ENCODE measurements at regions not wholly inside any gene's neighbourhood (a gene's known extent, or its start where the extent isn't known, plus 50 kb on each side); places are given as distances from the start of the nearest gene placed in this dataset.

DNA sequence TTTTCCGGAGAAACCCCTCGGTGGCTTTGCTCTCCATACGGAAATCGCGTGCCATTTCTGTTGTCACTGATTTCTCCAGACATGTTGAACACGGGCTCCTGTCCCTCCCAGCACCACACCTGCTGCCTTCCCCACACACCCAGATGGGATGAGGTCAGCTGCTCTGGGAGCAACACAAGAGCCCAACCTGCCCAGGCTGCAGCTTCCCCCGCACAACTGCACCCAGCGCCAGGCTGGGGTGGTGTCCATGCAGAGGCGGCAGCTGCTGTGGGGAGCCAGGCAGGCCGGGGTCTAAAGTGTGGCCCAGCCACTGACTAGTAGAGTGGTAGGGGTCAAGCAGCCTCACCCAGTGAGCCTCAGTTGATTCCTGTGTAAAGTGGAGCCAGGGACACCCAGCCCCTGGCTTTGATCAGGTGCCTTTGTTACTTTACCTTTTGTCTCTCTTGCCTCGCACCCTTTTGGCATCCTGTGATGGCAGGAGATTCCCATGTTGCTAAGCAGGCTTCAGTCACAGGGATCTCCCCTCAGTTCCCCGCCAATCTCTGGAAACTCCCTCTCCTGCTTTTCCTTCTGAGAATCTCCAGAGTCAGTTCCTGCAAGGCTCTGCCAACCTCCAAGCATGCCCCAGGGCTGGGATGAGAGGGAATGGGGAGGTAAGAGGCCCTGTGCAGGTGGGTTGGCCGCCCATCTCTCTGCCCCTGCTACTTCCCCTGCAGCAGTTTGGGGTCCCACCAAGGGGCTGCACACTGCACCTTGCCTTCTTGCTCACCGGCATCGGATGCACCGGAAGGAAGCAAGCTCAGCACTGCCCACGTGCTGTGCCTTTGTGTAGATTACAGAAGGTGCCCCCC lies 91.8 kb upstream of the ALDH1A3 start:
- TF ChIP-seq, protein P1, sequence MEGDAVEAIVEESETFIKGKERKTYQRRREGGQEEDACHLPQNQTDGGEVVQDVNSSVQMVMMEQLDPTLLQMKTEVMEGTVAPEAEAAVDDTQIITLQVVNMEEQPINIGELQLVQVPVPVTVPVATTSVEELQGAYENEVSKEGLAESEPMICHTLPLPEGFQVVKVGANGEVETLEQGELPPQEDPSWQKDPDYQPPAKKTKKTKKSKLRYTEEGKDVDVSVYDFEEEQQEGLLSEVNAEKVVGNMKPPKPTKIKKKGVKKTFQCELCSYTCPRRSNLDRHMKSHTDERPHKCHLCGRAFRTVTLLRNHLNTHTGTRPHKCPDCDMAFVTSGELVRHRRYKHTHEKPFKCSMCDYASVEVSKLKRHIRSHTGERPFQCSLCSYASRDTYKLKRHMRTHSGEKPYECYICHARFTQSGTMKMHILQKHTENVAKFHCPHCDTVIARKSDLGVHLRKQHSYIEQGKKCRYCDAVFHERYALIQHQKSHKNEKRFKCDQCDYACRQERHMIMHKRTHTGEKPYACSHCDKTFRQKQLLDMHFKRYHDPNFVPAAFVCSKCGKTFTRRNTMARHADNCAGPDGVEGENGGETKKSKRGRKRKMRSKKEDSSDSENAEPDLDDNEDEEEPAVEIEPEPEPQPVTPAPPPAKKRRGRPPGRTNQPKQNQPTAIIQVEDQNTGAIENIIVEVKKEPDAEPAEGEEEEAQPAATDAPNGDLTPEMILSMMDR (conservative IDR thresholded peaks at IDR 0.05; ENCODE audit: control insufficient read depth, insufficient read depth, low read depth, low read length) = no peak
- no peak for DNase-seq (ENCODE audit: low read depth)
- H3K4me3 ChIP-seq (ENCODE audit: control insufficient read depth, low read depth, low read length) = no peak overlapping the region

DNA sequence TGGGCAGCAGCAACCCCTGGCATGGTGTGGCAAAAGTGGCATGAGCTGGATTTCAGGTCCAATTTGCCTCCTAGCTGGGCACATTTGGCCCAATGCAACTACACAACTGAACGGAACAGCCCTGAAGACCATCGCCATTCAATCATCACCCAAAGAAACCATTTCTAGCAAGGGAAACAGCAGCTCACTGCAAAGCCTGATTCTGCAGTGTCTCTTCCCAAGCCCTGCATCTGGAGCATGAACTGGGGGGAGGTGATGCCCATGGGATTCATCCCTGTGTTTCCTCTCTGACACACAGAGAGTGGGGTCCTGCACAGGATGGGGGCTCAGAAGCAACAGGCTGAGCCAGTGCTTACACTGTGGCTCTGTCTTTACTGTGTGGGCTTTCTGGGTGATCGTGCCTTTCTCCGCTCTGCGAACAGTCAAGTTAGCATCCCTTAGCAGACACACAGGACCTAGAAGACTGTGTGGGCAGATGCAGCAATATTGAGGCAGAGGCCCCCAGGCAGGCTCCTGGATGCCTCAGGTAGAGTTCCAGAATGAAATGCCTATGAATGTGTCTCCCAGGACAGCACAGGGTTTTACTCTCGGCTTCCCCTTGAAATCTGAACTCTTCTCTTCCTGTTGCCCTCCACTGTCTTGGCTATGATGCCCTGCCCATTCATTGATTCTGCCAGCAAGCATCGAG lies 91.1 kb upstream of the ALDH1A3 start:
- TF ChIP-seq, protein P1 (conservative IDR thresholded peaks at IDR 0.05; ENCODE audit: control insufficient read depth, insufficient read depth, low read depth, low read length) = no peak
- no peak overlapping the region for H3K4me3 ChIP-seq (ENCODE audit: control insufficient read depth, low read depth, low read length)
- no peak for DNase-seq (ENCODE audit: low read depth)

DNA sequence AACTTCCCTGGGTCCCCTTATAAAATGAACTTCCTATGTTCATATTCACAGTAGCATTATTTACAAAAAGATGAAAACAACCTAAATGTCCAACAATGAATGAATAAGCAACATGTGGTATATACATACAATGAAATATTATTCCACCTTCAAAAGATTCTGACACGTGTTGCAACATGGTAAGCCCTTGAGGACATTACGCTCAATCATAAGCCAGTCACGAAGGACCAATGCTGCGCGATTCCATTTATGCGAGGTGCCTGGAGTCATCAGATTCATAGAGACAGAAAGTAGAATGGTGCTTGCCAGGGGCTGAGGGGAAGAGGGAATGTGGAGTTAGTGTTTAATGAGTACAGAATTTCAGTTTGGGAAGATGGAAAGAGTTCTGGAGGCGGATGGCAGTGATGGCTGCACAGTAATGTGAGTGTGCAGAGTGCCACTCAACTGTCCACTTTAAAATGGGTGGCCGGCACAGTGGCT lies 88.8 kb upstream of the ALDH1A3 start:
- TF ChIP-seq, protein P1 (conservative IDR thresholded peaks at IDR 0.05; ENCODE audit: control insufficient read depth, insufficient read depth, low read depth, low read length) = no peak
- no peak for DNase-seq (ENCODE audit: low read depth)
- no peak overlapping the region for H3K4me3 ChIP-seq (ENCODE audit: control insufficient read depth, low read depth, low read length)

DNA sequence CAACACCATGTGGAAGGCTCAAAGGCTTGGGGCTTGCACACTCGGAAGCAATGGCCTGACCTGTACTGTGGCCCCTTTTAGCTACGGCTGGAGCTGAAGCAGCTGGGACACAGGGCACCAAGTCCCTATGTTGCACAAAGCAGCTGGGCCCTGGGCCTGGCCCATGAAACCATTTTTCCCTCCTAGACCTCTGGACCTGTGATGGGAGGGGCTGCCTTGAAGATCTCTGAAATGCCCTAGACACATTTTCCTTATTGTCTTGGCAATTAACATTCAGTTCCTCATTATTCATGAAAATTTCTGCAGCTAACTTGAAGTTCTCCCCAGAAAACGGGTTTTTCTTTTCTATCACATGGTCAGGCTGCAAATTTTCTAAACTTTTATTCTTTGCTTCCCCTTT lies 85.6 kb upstream of the ALDH1A3 start:
- no peak for DNase-seq (ENCODE audit: low read depth)
- TF ChIP-seq, protein P1 (conservative IDR thresholded peaks at IDR 0.05; ENCODE audit: control insufficient read depth, insufficient read depth, low read depth, low read length) = no peak
- H3K4me3 ChIP-seq (ENCODE audit: control insufficient read depth, low read depth, low read length) = no peak overlapping the region

DNA sequence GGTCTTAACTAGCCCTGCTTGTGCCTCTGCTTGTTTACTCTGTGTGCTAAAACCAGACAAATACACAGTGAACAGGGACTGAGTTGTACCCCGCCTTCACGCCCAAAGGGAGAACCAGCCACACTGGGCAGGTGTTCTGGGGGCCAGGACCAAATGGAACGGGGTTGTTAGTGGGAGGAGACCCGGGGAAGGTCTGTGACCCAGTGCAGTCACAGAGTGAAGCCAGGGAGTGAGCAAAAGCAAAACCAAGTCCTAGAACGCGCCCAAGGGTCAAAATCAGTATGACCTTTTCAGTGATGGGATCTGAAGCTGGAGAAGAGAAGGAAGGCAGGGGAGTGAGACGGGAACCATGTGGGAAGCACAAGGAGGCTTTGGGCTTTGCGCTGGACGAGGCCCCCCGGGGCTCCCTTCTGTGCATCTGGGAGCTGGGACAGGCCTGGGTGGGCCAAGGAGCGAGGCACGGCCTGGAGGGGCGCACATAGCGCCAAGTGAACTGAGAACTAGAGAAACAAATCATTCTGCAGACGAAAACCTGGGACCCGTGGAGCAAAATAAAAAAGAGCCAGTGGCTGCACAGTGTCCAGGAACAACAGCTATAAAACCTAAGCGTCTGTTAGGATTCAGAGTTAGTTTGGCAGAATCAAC lies 78.3 kb upstream of the ALDH1A3 start:
- DNase-seq (ENCODE audit: low read depth) = no peak
- TF ChIP-seq, protein P1 (conservative IDR thresholded peaks at IDR 0.05; ENCODE audit: control insufficient read depth, insufficient read depth, low read depth, low read length) = no peak
- H3K4me3 ChIP-seq (ENCODE audit: control insufficient read depth, low read depth, low read length) = no peak overlapping the region

DNA sequence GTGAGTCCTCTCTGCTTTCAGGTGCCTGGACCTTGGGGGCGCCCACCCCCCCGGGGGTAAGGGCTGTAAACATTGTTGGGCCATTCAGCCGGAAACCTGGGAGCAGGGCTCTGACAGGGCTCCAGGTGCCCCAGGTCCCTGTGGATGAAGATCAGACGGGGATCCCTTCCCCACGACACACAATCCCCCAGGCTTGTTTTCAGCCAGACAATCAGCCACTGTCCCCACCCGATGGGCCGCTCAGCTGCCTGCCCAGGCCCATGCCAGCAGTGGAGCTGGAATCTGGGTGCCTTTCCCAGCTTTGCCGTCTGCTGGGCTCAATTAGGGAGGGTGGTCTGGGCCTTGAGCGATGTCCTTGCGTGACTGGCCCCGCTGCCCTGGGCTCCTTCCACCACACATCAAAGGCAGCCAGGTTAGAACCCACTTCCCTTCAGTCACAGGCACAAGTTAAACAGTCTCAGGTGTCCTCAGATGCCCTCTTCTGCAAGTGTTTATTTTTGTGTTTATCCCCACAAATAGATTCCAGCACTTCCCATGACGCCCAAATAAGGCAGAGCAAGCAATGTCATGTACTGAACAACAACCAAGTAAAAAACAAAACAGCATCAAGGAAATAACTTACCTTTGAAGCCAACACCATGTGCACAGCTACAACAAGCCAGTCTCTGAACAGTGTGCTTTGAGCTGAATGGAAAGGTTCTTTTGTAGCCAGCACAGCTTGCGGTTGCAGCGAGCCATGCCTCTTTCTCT lies 77.0 kb upstream of the ALDH1A3 start:
- H3K4me3 ChIP-seq (ENCODE audit: control insufficient read depth, low read depth, low read length) = no peak overlapping the region
- DNase-seq (ENCODE audit: low read depth) = no peak
- TF ChIP-seq, protein P1 (conservative IDR thresholded peaks at IDR 0.05; ENCODE audit: control insufficient read depth, insufficient read depth, low read depth, low read length) = no peak

Measured in fibroblast of mammary gland (primary cell).